ENCODE measurements at regions not wholly inside any gene's neighbourhood (a gene's known extent, or its start where the extent isn't known, plus 50 kb on each side); places are given as distances from the start of the nearest gene placed in this dataset.

DNA sequence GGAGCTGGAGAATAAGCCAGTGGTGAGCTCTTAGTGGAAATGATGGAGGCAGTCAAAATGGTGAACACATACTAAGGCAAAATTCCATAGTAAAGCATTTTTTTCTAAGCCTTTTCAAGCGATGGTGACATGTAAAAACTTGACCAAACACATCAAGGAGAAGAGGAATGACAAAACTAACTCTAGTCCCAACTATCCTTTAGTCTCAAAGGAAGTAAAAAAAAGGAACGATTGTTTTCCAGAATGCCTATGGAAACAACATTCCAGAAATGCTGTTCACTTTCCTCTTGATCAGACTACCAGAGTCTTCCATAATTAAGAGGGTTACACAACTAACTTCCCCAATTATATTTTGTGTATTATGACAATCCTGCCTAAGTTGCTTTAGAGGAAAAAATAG is 715.6 kb downstream of the EPHA4 start:
- Histone ChIP-seq H3K4me3 (no peak overlapping the region), H3K27me3 (ENCODE audit: control insufficient read depth in 3 of 3, insufficient read depth in 3 of 3, low read length in 2 of 3) (no peaks in the 10 kb centered on the region), H3K27ac (ENCODE audit: low read depth in 1 of 2, low read length in 1 of 2) (no peak overlapping the region), H3K9ac (ENCODE audit: insufficient read depth in 1 of 2, low read length in 2 of 2) (no peak overlapping the region), H3K36me3 (ENCODE audit: control insufficient read depth in 4 of 4, insufficient read depth in 4 of 4, low read length in 4 of 4) (no peaks in the 10 kb centered on the region), H3K9me3 (ENCODE audit: control insufficient read depth in 4 of 4, insufficient read depth in 3 of 4, low read length in 3 of 4) (no peaks in the 10 kb centered on the region), H3K4me1 (ENCODE audit: control insufficient read depth in 5 of 5, insufficient read depth in 5 of 5, low read length in 5 of 5) (peaks cover 0 to 13% (median 0%) of the 10 kb centered on the region in 5 donors)
- 81 to 91% methylated on average over 2 of the region's 2 CpGs for WGBS, 2 donors
- TF ChIP-seq, protein P1, sequence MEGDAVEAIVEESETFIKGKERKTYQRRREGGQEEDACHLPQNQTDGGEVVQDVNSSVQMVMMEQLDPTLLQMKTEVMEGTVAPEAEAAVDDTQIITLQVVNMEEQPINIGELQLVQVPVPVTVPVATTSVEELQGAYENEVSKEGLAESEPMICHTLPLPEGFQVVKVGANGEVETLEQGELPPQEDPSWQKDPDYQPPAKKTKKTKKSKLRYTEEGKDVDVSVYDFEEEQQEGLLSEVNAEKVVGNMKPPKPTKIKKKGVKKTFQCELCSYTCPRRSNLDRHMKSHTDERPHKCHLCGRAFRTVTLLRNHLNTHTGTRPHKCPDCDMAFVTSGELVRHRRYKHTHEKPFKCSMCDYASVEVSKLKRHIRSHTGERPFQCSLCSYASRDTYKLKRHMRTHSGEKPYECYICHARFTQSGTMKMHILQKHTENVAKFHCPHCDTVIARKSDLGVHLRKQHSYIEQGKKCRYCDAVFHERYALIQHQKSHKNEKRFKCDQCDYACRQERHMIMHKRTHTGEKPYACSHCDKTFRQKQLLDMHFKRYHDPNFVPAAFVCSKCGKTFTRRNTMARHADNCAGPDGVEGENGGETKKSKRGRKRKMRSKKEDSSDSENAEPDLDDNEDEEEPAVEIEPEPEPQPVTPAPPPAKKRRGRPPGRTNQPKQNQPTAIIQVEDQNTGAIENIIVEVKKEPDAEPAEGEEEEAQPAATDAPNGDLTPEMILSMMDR (IDR thresholded peaks at IDR 0.05; ENCODE audit: control extremely low read depth, extremely low read depth), result no peak
- DNase-seq (no peak), ATAC-seq (ENCODE audit: insufficient read depth, low FRiP score) (no peak)

DNA sequence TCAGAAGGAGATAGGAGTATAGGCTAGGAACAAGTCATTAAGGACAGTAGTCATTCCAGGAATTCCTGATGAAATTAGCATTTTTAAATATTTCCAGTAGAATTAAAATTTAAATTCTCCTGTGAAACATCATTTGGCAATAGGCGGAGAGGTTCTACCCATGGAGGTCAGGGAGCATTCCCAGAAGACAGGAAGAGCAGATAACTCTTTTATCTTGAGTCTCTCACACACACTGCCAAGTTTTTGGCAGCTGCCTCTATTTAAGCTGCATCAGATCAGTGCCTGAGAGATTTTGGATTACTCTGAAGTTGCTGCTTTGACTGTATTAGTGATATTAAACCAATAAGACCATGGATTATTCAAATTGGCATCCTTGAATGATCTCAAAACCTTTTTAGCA is 714.7 kb downstream of the EPHA4 start:
- WGBS, 2 donors, result 70 to 80% methylated on average over 1 of the region's 1 CpG
- Histone ChIP-seq H3K36me3 (ENCODE audit: control insufficient read depth in 4 of 4, insufficient read depth in 4 of 4, low read length in 4 of 4) (no peaks in the 10 kb centered on the region), H3K27me3 (ENCODE audit: control insufficient read depth in 3 of 3, insufficient read depth in 3 of 3, low read length in 2 of 3) (no peaks in the 10 kb centered on the region), H3K9ac (ENCODE audit: insufficient read depth in 1 of 2, low read length in 2 of 2) (no peak overlapping the region), H3K4me3 (no peak overlapping the region), H3K27ac (ENCODE audit: low read depth in 1 of 2, low read length in 1 of 2) (no peak overlapping the region), H3K9me3 (ENCODE audit: control insufficient read depth in 4 of 4, insufficient read depth in 3 of 4, low read length in 3 of 4) (no peaks in the 10 kb centered on the region), H3K4me1 (ENCODE audit: control insufficient read depth in 5 of 5, insufficient read depth in 5 of 5, low read length in 5 of 5) (peaks cover 0 to 13% (median 0%) of the 10 kb centered on the region in 5 donors)
- no peak for ATAC-seq (ENCODE audit: insufficient read depth, low FRiP score)
- TF ChIP-seq, protein P1 (IDR thresholded peaks at IDR 0.05; ENCODE audit: control extremely low read depth, extremely low read depth), result no peak
- DNase-seq, result no peak

DNA sequence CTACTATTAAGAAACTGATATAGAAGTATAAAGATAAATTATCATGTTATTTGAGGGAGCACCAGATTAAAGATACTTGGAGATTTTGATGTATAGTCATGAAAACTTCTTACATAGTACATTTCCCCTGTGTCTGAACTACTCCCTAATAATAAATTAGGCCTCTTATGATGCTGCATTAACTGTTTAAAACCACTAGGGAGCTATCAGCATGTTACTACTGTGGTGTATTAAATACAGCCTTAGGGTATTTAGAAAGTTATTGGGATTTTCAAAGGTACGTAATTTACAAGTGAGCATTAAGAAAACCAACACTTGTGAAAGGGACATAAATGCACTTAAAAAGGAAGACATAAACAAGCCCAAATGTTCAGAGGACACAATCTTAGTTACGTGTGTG is 714.0 kb downstream of the EPHA4 start:
- WGBS, 2 donors, result 88 to 95% methylated on average over 2 of the region's 2 CpGs
- DNase-seq, result no peak
- Histone ChIP-seq H3K4me3 (no peak overlapping the region), H3K9me3 (ENCODE audit: control insufficient read depth in 4 of 4, insufficient read depth in 3 of 4, low read length in 3 of 4) (no peaks in the 10 kb centered on the region), H3K9ac (ENCODE audit: insufficient read depth in 1 of 2, low read length in 2 of 2) (no peak overlapping the region), H3K36me3 (ENCODE audit: control insufficient read depth in 4 of 4, insufficient read depth in 4 of 4, low read length in 4 of 4) (no peaks in the 10 kb centered on the region), H3K4me1 (ENCODE audit: control insufficient read depth in 5 of 5, insufficient read depth in 5 of 5, low read length in 5 of 5) (peaks cover 0 to 13% (median 0%) of the 10 kb centered on the region in 5 donors), H3K27me3 (ENCODE audit: control insufficient read depth in 3 of 3, insufficient read depth in 3 of 3, low read length in 2 of 3) (no peaks in the 10 kb centered on the region), H3K27ac (ENCODE audit: low read depth in 1 of 2, low read length in 1 of 2) (no peak overlapping the region)
- no peak for ATAC-seq (ENCODE audit: insufficient read depth, low FRiP score)
- TF ChIP-seq, protein P1 (IDR thresholded peaks at IDR 0.05; ENCODE audit: control extremely low read depth, extremely low read depth), result no peak

DNA sequence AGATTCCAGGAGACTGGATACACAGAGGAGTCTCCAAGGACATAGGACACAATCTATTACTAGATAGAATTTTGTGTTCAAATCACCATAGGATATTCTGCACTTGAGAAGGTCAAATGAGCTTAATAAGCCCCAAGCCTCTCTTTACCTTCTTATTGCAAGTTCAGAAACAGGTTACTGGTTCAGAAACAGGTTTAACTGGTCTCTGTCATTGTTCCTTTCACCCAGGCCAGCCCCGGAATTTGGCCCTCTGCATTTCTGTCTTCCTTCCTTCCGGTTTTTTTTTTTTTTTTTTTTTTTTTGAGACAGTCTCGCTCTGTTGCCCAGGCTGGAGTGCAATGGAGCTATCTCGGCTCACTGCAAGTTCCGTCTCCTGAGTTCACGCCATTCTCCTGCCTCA is 700.2 kb downstream of the EPHA4 start:
- WGBS, 2 donors, result 83 to 88% methylated on average over 6 of the region's 6 CpGs
- TF ChIP-seq, protein P1 (IDR thresholded peaks at IDR 0.05; ENCODE audit: control extremely low read depth, extremely low read depth), result no peak
- no peak for ATAC-seq (ENCODE audit: insufficient read depth, low FRiP score)

More for the DNA sequence above, 700.2 kb downstream of the EPHA4 start:
- H3K9me3 ChIP-seq (ENCODE audit: control insufficient read depth in 4 of 4, insufficient read depth in 3 of 4, low read length in 3 of 4), result peaks cover 0 to 1% (median 0%) of the 10 kb centered on the region in 4 donors
- no peak overlapping the region for H3K9ac ChIP-seq (ENCODE audit: insufficient read depth in 1 of 2, low read length in 2 of 2)
- H3K4me1 ChIP-seq (ENCODE audit: control insufficient read depth in 5 of 5, insufficient read depth in 5 of 5, low read length in 5 of 5), result no peaks in the 10 kb centered on the region
- no peak overlapping the region for H3K27ac ChIP-seq (ENCODE audit: low read depth in 1 of 2, low read length in 1 of 2)
- no peak overlapping the region for H3K4me3 ChIP-seq
- H3K27me3 ChIP-seq (ENCODE audit: control insufficient read depth in 3 of 3, insufficient read depth in 3 of 3, low read length in 2 of 3), result no peaks in the 10 kb centered on the region
- DNase-seq, result no peak
- no peaks in the 10 kb centered on the region for H3K36me3 ChIP-seq (ENCODE audit: control insufficient read depth in 4 of 4, insufficient read depth in 4 of 4, low read length in 4 of 4)

Measured in lung (tissue), 11 donors.